IMR-90 (cell line): ENCODE measurements at regions not wholly inside any gene's neighbourhood (a gene's known extent, or its start where the extent isn't known, plus 50 kb on each side); places are given as distances from the start of the nearest gene placed in this dataset.
A peak's percentile ranks its signal among the peaks of the same experiment; 100 is the strongest.

Experiments
- ATAC-seq: fragments of 200-7000 bp; cut with Tn5 transposase; 2 replicates; pipeline ENCODE4 v1.9.1; 2020; ENCODE audit warnings: low read depth, mild to moderate bottlenecking, moderate library complexity
- BruUV-seq: library from RNA; stranded (reverse); fragments of 400-500 nt; replicated peaks from 2 replicates; lab custom pipeline; 2021; lab: Mats Ljungman, UMichigan
- CTCF ChIA-PET: fragments of 300-600 bp; formaldehyde crosslinking; extraction: SDS; loops from one replicate; lab custom pipeline; 2021; ENCODE audit warnings: antibody characterized with exemption; lab: Yijun Ruan, JAX
- POLR2A ChIA-PET: fragments of 300-600 bp; sonication (Branson Sonifier 250); formaldehyde crosslinking; loops from one replicate; lab custom pipeline; 2022; ENCODE audit warnings: antibody characterized with exemption; ENCODE audit not compliant: unreplicated experiment; lab: Charles Lee
- DNase-seq: peaks from one replicate; pipeline ENCODE4 v3.0.0; 2013
- H2AFZ ChIP-seq: replicated peaks from 2 replicates; pipeline ENCODE3; 2013; ENCODE audit warnings: low read length, mild to moderate bottlenecking; ENCODE audit not compliant: poor library complexity
- H2AK5ac ChIP-seq: 2 replicates; pipeline ENCODE4 v1.6.1; 2013; ENCODE audit warnings: low read depth, low read length, inconsistent platforms
- H2AK9ac ChIP-seq: replicated peaks from 2 replicates; pipeline ENCODE3; 2013; ENCODE audit warnings: mild to moderate bottlenecking, low read depth, low read length, moderate library complexity; ENCODE audit not compliant: poor library complexity
- H2BK120ac ChIP-seq: 2 replicates; pipeline ENCODE4 v1.6.1; 2013; ENCODE audit warnings: low read depth, low read length, inconsistent platforms
- H2BK15ac ChIP-seq: 3 replicates; pipeline ENCODE4 v1.6.1; 2013; ENCODE audit warnings: low read depth, low read length, inconsistent platforms
- H2BK20ac ChIP-seq: 2 replicates; pipeline ENCODE4 v1.6.1; 2013; ENCODE audit warnings: low read depth, mild to moderate bottlenecking, inconsistent platforms, low read length, moderate library complexity
- H2BK5ac ChIP-seq: 2 replicates; pipeline ENCODE4 v1.6.1; 2013; ENCODE audit warnings: mild to moderate bottlenecking, low read depth, low read length, inconsistent platforms; ENCODE audit not compliant: poor library complexity, severe bottlenecking
- H3K14ac ChIP-seq: replicated peaks from 2 replicates; pipeline ENCODE4 v1.6.1; 2013; ENCODE audit warnings: low read depth, low read length, inconsistent platforms
- H3K18ac ChIP-seq: 2 replicates; pipeline ENCODE4 v1.6.1; 2013; ENCODE audit warnings: low read depth, low read length, control low read depth
- H3K23ac ChIP-seq: 2 replicates; pipeline ENCODE4 v1.6.1; 2013; ENCODE audit warnings: low read depth, low read length, inconsistent platforms
- H3K27ac ChIP-seq: 2 replicates; pipeline ENCODE4 v1.5.1; 2013; ENCODE audit warnings: mild to moderate bottlenecking, control low read depth, low read length; ENCODE audit not compliant: insufficient read depth
- H3K27me3 ChIP-seq: 2 replicates; pipeline ENCODE4 v1.6.1; 2013; ENCODE audit warnings: low read length; ENCODE audit not compliant: control insufficient read depth, insufficient read depth
- H3K36me3 ChIP-seq: 2 replicates; pipeline ENCODE4 v1.6.1; 2013; ENCODE audit warnings: low read length, mixed read lengths; ENCODE audit not compliant: control insufficient read depth, insufficient read depth
- H3K4ac ChIP-seq: 2 replicates; pipeline ENCODE4 v1.6.1; 2013; ENCODE audit warnings: low read depth, low read length, inconsistent platforms
- H3K4me1 ChIP-seq: 2 replicates; pipeline ENCODE4 v1.6.1; 2013; ENCODE audit warnings: low read length, mixed read lengths; ENCODE audit not compliant: control insufficient read depth, insufficient read depth
- H3K4me2 ChIP-seq: 2 replicates; pipeline ENCODE4 v1.6.1; 2013; ENCODE audit warnings: low read depth, mild to moderate bottlenecking, control low read depth, low read length, moderate library complexity
- H3K4me3 ChIP-seq: 2 replicates; pipeline ENCODE4 v1.5.1; 2013; ENCODE audit warnings: low read depth, mild to moderate bottlenecking, control low read depth, low read length, moderate library complexity; ENCODE audit not compliant: insufficient read depth
- H3K56ac ChIP-seq: 2 replicates; pipeline ENCODE4 v1.6.1; 2013; ENCODE audit warnings: low read length, inconsistent platforms; ENCODE audit not compliant: insufficient read depth; ENCODE audit errors: extremely low read depth
- H3K79me1 ChIP-seq, 2 experiments: 2 replicates each; pipeline ENCODE4 v1.6.1; 2013; ENCODE audit warnings: low read length in 2 of 2, inconsistent platforms in 1 of 2, low read depth in 1 of 2
- H3K9ac ChIP-seq: 2 replicates; pipeline ENCODE4 v1.6.1; 2013; ENCODE audit warnings: low read depth, low read length, control low read depth
- H3K9me1 ChIP-seq: 2 replicates; pipeline ENCODE4 v1.6.1; 2013; ENCODE audit warnings: low read length, inconsistent platforms; ENCODE audit not compliant: insufficient read depth
- H3K9me3 ChIP-seq: 2 replicates; pipeline ENCODE4 v1.6.1; 2013; ENCODE audit warnings: low read length; ENCODE audit not compliant: control insufficient read depth, insufficient read depth
- H4K20me1 ChIP-seq: 2 replicates; pipeline ENCODE4 v1.6.1; 2013; ENCODE audit warnings: low read length, inconsistent platforms; ENCODE audit not compliant: insufficient read depth
- H4K5ac ChIP-seq: 2 replicates; pipeline ENCODE4 v1.6.1; 2013; ENCODE audit warnings: mild to moderate bottlenecking, low read depth, low read length, control low read depth
- H4K8ac ChIP-seq, 2 experiments: 2 replicates each; pipeline ENCODE4 v1.6.1; 2013; ENCODE audit warnings: low read depth in 2 of 2, low read length in 2 of 2, control low read depth in 1 of 2, inconsistent platforms in 1 of 2
- H4K91ac ChIP-seq: 2 replicates; pipeline ENCODE4 v1.6.1; 2013; ENCODE audit warnings: low read depth, low read length, inconsistent platforms; ENCODE audit not compliant: insufficient read depth
- BHLHE40 ChIP-seq: fragments of 150-350 bp; IDR thresholded peaks from 2 replicates; pipeline ENCODE4 v1.6.1; 2016; ENCODE audit warnings: mild to moderate bottlenecking, low read depth, low read length
- CTCF ChIP-seq: conservative IDR thresholded peaks from 2 replicates; pipeline ENCODE4 v1.5.1; 2012; ENCODE audit warnings: mild to moderate bottlenecking, low read depth, low read length, improper control_type of control experiment
- POLR2A ChIP-seq: IDR thresholded peaks from 2 replicates; pipeline ENCODE4 v1.6.1; 2012; ENCODE audit warnings: mild to moderate bottlenecking, low read depth, low read length
- RCOR1 ChIP-seq: IDR thresholded peaks from 2 replicates; pipeline ENCODE4 v1.6.1; 2012; ENCODE audit warnings: mild to moderate bottlenecking, low read length, improper control_type of control experiment; ENCODE audit not compliant: insufficient replicate concordance
- WGBS, 2 experiments: methylation state at CpG; one replicate each; pipeline versions ENCODE4 v1.1.5 to v1.1.7; 2013; ENCODE audit warnings: missing lambda C conversion rate in 2 of 2; ENCODE audit not compliant: insufficient read length in 1 of 2; ENCODE audit errors: extremely low coverage in 2 of 2; 5-methylcytosine and 5-hydroxymethylcytosine counted together
- dilution Hi-C: fragments of 300-500 bp; cut with HindIII; formaldehyde crosslinking; loops from one replicate; pipeline ENCODE4 v1.14.3; 2018; ENCODE audit warnings: low sequenced_read_pairs; ENCODE audit not compliant: unreplicated experiment
- in situ Hi-C: fragments of 300-500 bp; cut with MboI; formaldehyde crosslinking; loops from 3 replicates; pipeline ENCODE4 v1.14.3; 2019; ENCODE audit warnings: low sequenced_read_pairs, inconsistent platforms, mixed read lengths
- intact Hi-C: fragments of 100-400 bp; cut with micrococcal nuclease; formaldehyde crosslinking; loops from 2 replicates; pipeline ENCODE4 v1.10.0; 2022

GRCh38 chr2:10235099-10235908 lies 67.4 kb upstream of the HPCAL1 start:
- no peaks in the 10 kb centered on the region for H3K9me3 ChIP-seq
- intact Hi-C loops: no loop called here
- ChIA-PET CTCF (no interaction called here), POLR2A (no interaction called here)
- no peak overlapping the region for H2BK15ac ChIP-seq
- dilution Hi-C loops: no loop called here
- no peak overlapping the region for H2BK20ac ChIP-seq
- H3K9me1 ChIP-seq: peaks cover 9% of the 10 kb centered on the region; the same call in 1 of the 2 replicates
- H3K18ac ChIP-seq: no peak overlapping the region
- H3K27me3 ChIP-seq: peaks cover 34% of the 10 kb centered on the region
- H2AFZ ChIP-seq: no peak overlapping the region
- no peak overlapping the region for H3K4me3 ChIP-seq
- H3K56ac ChIP-seq: no peak overlapping the region
- H2BK120ac ChIP-seq: no peak overlapping the region
- no peak overlapping the region for H3K23ac ChIP-seq
- H3K4ac ChIP-seq: no peak overlapping the region
- H2BK5ac ChIP-seq: no peak overlapping the region
- ATAC-seq (peak; percentile 40; the same call in 1 of the 2 replicates), DNase-seq (no peak)
- no peaks in the 10 kb centered on the region for H3K79me1 ChIP-seq
- no peak overlapping the region for H2AK5ac ChIP-seq
- WGBS, 2 experiments: 91% methylated on average over 13 of the region's 26 CpGs; no CpG with 5 or more reads in 1 of the 2 experiments
- H3K36me3 ChIP-seq: no peaks in the 10 kb centered on the region
- no peak overlapping the region for H3K9ac ChIP-seq
- H4K8ac ChIP-seq: no peak overlapping the region
- no peak for TF ChIP-seq CTCF
- TF ChIP-seq BHLHE40: no peak
- no peak for TF ChIP-seq POLR2A
- TF ChIP-seq RCOR1: no peak
- H3K4me2 ChIP-seq: no peak overlapping the region
- no peak overlapping the region for H3K14ac ChIP-seq
- no peak overlapping the region for H4K5ac ChIP-seq
- BruUV-seq: no TSS peak
- no peak overlapping the region for H2AK9ac ChIP-seq
- H4K91ac ChIP-seq: no peak overlapping the region
- H4K20me1 ChIP-seq: no peaks in the 10 kb centered on the region
- H3K4me1 ChIP-seq: no peaks in the 10 kb centered on the region
- no peak overlapping the region for H3K27ac ChIP-seq
- in situ Hi-C loops: no loop called here
